ENCODE measurements at regions not wholly inside any gene's neighbourhood (a gene's known extent, or its start where the extent isn't known, plus 50 kb on each side); places are given as distances from the start of the nearest gene placed in this dataset.

GRCh38 chr5:68958428-68958827 is 135.4 kb upstream of the SLC30A5 start:
- no peak for DNase-seq

DNA sequence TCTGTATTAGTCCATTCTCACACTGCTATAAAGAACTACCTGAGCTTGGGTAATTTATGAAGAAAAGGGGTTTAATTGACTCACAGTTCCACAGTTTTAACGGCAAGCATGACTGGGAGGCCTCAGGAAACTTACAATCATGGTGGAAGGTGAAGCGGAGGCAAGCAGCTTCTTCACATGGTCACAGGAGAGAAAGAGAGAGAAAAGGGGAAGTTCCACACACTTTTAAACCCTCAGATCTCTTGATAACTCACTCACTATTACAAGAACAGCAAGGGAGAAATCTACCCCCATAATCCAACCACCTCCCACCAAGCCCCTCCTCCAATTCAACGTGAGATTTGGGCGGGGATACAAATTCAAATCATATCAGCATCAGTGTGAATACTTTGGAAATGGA is 133.4 kb upstream of the SLC30A5 start:
- no peak for DNase-seq

- no peak for DNase-seq
These were observed 132.9 kb upstream of the SLC30A5 start for GRCh38 chr5:68960961-68961360.

DNA sequence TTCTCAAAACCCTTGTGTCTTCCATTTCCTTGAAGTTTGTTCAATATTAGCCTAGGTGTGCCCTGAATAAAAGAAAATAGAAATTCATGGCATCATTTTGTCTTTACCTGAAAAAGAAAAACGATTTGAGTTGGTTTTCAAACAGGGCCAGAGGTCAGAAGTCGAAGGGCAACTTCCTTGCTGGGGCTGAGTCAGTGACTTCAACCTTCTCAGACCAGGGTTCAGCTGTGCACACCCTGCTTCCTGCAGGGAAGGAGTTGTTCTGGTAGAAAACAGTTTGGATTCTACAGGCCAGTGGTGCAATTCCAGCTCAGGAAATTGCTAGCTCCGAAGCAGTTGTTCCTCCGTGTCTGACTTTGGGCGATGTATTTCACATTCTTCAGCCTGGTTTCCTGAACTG is 132.1 kb upstream of the SLC30A5 start:
- no peak for DNase-seq

GRCh38 chr5:68962757-68963484 is 130.9 kb upstream of the SLC30A5 start:
- peak; percentile 26 to 30 for DNase-seq

DNA sequence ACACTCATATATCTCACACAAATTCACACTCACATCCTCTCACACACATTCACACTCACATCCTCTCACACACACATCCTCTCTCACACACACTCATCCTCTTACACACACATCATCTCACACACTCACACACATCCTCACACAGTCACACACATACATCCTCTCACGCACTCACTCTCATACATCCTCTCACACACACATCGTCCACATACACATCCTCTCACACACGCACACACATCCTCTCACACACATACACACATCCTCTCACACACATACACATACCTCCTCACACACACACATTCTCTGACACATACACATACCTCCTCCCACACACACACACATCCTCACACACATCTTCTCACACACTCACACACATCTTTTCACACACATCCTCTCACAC is 129.1 kb upstream of the SLC30A5 start:
- DNase-seq: no peak

DNA sequence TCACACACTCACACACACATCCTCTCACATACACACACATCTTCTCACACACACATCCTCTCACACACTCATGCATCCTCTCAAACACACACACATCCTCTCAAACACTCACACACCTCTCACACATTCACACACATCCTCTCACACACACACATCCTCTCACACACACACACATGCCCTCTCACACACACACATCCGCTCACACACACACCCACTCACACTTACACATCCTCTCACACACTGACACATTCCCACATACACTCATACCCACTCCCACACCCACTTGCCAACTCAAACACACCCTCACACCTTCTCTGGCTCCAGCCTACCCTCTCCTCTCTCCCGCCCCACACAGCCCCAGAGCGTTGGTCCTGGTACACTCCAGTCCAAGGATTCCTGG is 127.9 kb upstream of the SLC30A5 start:
- DNase-seq: no peak

DNA sequence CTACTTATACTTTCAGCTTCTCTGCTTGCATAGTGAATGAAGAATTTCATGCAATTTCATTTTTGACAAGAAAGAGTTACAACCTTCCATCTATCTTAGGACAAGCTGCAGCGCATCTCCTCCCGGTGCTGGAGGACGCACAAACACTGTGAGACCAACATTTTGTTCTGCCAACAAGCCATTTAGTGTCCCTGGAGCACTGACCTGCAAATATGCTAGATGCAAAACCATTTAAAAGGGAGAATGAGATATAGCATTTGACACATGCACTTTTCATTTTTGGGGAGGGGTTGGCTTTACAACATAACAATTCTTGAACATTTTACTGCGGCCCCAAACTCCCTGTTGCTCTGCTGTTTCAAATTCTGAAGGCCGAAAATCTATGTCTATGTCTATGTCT is 127.2 kb upstream of the SLC30A5 start:
- DNase-seq: no peak

GRCh38 chr5:68968429-68968828 is 125.4 kb upstream of the SLC30A5 start:
- DNase-seq: no peak

DNA sequence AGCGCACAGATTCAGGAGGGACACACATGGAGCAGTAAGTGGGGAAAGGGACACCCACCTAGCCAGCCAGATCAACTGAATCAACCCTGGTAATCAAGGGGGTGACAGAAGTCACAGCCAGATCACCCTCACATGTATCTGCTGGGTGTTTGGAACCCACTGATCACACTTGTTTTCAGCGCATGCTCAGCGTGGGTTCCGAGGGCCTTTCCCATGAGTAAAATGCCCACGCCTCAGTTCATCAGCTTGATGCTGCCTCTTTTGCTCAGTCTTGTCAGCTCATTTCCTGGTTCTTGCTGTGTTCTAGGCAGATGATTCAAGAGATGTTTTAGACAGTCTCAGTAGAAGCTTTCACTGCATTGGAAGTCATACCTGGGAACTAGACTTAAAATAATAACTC is 123.2 kb upstream of the SLC30A5 start:
- no peak for DNase-seq

DNA sequence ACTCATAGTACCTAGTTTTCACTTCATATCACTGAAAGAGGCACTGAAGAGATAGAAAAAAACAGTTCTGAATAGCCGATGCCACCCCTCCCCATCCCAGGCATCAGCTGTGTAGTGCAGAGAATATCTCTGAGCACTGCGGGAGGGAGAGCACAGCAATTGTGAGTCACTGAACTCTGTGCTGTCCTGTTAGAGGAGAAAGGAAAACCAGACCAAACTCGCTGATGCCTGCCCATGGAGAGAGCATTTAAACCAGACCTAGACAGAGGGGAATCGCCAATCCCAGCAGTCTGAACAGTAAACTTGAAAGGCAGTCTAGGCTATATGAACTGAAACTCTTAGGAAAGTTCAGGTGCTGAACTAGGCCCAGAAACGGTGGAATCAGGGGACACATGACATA is 120.1 kb upstream of the SLC30A5 start:
- DNase-seq: no peak

DNA sequence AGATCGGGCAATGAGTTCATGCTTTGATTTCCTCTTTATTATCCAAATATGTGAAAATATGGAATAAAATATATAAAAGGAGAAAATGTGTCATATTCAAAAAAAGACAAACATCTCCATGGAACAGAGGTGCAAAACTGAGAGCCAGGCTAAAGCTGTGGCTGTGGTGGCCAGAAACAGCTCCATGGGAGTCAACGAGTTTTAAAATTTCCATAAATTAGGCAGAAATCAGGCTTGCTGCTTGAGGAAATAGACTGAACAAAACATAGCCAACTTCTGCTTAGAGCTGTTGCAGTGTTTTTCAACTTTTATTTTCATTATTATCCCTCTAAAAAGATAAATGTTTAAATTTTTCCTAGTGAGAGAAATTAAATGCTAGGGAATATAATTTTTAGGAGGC is 110.8 kb upstream of the SLC30A5 start:
- DNase-seq: no peak

DNA sequence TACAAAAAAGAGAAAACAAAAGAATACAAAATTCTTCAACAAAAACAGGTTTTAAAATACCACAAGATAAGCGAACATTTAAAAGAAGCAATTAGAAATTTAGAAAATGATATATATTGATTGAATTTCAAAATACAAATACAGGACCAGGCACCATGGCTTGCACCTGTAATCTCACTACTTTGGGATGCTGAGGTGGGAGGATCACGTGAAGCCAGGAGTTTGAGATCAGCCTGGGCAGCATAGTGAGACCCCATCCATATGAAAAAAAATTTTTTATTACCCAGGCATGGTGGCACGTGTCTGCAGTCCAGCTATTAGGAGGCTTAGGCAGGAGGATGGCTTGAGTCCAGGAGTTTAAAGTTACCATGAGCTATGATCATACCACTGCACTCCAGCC is 109.9 kb upstream of the SLC30A5 start:
- no peak for DNase-seq

DNA sequence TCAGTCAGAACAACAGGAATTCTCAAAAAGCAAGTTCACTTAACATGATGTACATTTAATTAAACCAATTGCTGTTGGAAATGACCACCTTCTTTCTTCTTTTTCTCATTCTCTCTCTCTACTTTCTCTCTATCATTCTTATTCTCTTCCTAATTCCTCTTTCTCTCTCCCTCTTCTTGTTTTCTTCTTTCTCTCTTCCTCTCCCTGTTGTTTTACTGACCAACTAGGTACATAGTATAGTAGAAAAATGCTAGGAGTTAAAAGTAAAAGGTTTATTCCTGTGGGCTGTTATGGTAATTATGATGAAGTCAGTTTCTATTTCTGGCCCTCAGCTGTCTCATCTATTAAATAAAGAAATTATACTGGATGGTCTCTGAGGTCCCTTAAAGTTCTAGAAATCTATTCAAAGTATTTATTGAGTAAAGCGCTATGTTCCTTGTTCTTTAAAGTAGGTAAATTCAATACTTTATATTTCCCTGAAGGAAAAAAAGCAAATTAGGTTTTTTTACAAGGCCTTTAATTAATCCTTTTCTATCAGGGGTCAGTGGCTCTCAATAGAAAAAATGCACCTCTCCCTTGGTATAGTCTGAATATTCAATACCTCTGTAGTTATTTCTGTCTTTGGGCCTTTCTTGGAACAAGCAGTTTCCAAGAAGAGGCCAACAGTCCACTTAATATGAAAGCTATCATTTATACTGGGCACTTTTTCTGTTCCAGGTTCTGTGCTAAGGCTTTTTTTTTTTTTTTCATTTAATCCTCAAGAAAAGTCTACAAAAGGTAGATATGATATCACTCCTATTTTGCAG is 102.3 kb upstream of the SLC30A5 start:
- DNase-seq: no peak

DNA sequence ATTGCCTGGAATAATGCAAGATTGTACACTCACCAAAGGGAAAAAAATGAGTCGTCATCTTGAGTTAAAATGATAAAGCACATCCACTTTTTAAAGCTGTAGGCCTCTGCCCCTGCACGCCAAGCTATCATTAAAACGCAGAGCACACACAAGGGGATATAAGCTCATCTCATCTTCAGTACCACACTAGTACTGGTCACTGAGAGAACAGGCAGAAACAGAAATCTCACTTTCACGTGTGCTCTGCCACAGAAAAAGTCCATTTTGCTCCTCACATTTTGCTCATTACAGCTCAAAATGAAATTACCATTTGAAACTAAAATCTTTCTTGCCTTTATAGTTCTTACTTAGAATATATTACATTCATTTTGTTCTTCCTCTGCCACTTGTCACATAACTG is 99.2 kb upstream of the SLC30A5 start:
- DNase-seq: no peak

DNA sequence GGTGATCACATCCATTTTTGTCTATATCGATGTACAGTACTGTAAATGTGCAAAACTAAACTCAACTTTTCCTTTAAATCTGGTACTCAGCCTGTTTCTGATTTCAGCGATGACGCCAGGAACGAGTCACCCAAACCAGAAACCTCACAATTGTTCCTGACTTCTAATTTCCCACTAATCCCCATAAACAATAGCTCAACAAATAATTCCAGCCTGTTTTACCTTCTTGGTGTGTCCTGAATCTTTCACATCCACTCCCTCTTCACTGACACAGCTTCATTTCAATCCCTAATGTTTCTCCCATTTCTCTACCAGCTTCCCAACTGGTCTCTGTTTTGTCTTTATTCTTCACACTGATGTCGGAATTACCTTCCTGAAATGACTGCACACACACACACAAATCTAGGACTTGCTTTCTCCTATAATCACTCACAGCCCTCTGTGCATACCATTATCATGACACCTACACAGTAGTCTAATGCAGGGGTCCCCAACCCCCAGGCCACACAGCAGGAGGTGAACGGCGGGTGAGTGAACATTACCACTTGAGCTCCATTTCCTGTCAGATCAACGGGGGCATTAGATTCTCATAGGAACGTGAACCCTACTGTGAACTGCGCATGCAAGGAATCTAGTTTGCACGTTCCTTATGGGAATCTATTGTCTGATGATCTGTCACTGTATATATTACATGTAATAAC is 97.8 kb upstream of the SLC30A5 start:
- DNase-seq: no peak

DNA sequence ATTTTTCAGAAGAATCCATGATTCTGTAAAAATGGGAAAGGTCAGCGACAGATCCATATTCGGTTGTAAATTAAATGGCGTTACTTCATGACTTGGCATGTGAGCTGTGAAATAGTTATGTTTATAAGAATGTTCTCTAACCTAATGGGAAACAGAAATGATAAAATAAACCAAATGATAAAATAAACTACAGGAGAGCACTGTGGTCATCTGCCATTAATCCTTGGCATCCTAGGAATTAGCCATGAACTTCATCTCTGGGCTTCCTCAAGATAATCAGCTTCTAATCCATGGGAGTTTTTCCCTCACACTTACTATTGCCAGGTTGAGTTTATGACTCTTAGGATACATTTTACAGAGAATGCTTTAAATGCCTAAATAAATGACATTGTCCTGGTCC is 94.6 kb upstream of the SLC30A5 start:
- DNase-seq: no peak

DNA sequence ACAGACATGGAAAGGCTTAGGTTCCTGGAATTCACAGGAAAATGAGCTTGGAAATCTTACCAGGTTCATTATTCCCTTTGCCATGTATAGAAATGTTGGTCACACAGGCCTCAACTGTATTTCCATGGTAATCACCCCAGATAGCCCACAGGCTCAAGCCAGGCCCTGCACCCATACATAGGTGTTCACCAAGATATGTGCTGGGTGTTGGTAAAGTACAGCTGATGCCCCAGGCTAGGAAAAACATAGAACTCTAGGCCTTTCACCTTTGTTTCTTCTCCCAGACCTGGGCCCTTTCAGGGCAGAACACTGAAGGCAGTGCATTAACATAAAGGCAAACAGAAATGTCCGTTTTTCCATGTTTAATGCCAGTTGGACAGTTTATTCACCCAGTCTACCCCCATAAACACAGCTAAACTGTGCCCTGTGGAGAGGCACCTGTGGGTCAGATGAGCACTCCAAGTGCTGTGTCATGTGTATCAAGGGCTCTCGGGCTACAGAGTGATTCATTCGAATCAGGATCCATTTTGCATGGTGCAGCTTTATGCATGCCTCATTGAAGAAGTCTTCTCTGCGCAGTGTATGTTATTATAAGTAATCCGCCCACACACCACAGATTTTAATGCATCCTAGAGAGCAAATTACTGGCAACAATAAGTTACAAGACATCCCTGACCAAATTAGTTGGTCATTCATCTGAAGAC is 93.4 kb upstream of the SLC30A5 start:
- DNase-seq: no peak

DNA sequence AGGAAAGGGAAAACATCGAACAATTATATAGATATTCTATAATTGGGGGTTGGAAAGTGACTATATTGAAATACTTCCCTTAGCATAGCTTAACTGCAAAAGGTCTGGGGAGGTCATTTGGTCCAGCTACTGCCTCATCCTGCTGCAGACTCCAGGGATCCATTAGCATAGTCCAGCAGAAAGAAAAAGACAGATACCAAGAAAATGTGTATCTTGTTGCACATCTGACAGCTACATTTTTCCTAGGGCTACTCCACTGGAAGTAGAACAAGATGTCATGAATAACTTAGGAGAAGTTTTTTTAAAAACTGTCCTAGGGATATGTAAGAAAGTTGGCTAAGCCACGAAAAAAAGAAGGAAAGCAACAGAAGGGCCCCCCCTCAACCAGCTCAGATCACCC is 92.9 kb upstream of the SLC30A5 start:
- no peak for DNase-seq

DNA sequence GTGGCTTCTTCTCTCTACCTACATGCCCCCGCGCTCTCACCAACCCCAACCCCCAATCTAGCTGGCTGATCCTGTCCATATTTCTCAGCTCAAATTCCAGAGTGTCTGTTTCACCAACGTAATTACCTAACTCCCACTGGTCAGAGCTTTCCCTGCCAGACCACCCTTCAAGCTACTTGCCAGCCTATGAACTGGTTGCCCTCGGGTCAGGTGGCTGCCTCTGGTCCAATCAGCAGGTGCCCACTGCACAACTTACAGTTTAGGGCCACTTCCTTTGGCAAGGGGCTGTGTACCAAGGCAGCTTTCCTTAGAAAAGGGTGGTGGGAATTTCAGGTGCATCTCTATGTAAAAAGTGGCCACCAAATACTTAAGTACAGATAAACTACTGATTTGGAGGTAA is 92.2 kb upstream of the SLC30A5 start:
- DNase-seq: no peak

GRCh38 chr5:69004127-69004526 is 89.7 kb upstream of the SLC30A5 start:
- DNase-seq: no peak

DNA sequence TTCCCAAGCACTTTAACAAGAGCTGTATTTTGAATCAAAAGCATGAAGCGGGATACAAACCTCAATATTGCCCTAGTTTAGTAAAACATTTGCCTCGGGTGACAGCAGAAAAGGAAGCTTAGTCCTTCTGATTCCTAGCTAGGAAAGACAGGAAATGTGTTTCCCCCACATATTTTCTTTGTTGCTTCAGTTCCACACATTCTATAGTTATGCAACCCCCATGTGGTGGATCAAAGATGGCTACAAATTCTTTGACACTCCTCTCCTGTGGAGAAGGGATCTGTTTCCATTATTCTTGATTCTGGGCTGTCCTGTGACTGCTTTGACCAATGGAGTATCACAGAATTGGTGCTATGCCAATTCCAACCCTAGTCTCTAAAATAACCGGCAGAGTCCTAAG is 89.1 kb upstream of the SLC30A5 start:
- no peak for DNase-seq

DNA sequence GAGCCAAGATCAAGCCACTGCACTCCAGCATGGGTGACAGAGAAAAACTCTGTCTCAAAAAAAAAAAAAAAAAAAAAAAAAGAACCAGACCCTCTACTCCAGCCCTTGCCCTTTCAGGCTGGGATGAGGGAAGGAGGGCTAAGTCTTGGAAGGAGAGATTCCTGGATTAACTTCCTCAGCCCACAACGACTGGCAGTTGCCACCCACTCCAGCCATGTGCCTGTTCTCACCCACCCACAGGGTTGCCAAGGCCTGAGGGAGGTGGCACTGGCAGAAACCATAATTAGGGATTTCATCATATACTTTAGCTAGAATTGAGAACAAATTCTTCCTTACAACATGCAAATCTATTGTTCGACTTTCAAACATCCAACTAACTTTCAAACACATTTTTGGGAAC is 87.8 kb upstream of the SLC30A5 start:
- DNase-seq: no peak
